PC-3 (cell line): ENCODE measurements at regions not wholly inside any gene's neighbourhood (a gene's known extent, or its start where the extent isn't known, plus 50 kb on each side); places are given as distances from the start of the nearest gene placed in this dataset.
A peak's percentile ranks its signal among the peaks of the same experiment; 100 is the strongest.

Experiments
- ATAC-seq: fragments of 200-7000 bp; cut with Tn5 transposase; 2 replicates; pipeline ENCODE4 v1.9.1; 2020; ENCODE audit warnings: mild to moderate bottlenecking, moderate library complexity
- BruUV-seq: library from RNA; stranded (reverse); fragments of 400-500 nt; replicated peaks from 2 replicates; lab custom pipeline; 2021; lab: Mats Ljungman, UMichigan
- CTCF ChIA-PET: fragments of 300-600 bp; sonication (Branson Sonifier 250); formaldehyde crosslinking; loops from one replicate; lab custom pipeline; 2022; ENCODE audit warnings: antibody characterized with exemption; lab: Charles Lee
- POLR2A ChIA-PET: fragments of 300-600 bp; sonication (Branson Sonifier 250); formaldehyde crosslinking; loops from one replicate; lab custom pipeline; 2022; ENCODE audit warnings: antibody characterized with exemption; ENCODE audit not compliant: unreplicated experiment; lab: Charles Lee
- DNase-seq: peaks from one replicate; pipeline ENCODE4 v3.0.0-alpha.2; 2015
- H2AFZ ChIP-seq: fragments of 300-600 bp; sonication (generic); 2 replicates; pipeline ENCODE4 v1.6.0; 2016; ENCODE audit warnings: antibody characterized with exemption, low read length
- H3F3A ChIP-seq: fragments of 300-600 bp; sonication (generic); one replicate; pipeline ENCODE4 v1.6.0; 2017; ENCODE audit warnings: antibody characterized with exemption, low read length, control low read depth, mild to moderate bottlenecking; ENCODE audit not compliant: unreplicated experiment
- H3K27ac ChIP-seq: fragments of 300-600 bp; sonication (generic); 2 replicates; pipeline ENCODE4 v1.5.1; 2016; ENCODE audit warnings: mild to moderate bottlenecking, low read length
- H3K27me3 ChIP-seq: fragments of 300-600 bp; sonication (generic); 2 replicates; pipeline ENCODE4 v1.6.1; 2016; ENCODE audit warnings: low read length, mixed read lengths
- H3K36me3 ChIP-seq: fragments of 300-600 bp; sonication (generic); 2 replicates; pipeline ENCODE4 v1.6.1; 2016; ENCODE audit warnings: low read depth, mixed run types, low read length, mixed read lengths
- H3K4me1 ChIP-seq: fragments of 300-600 bp; sonication (generic); 2 replicates; pipeline ENCODE4 v1.5.1; 2016; ENCODE audit warnings: low read length; ENCODE audit not compliant: insufficient read depth
- H3K4me2 ChIP-seq: fragments of 300-600 bp; sonication (generic); 2 replicates; pipeline ENCODE4 v1.6.0; 2016; ENCODE audit warnings: low read length
- H3K4me3 ChIP-seq: fragments of 300-600 bp; sonication (generic); 2 replicates; pipeline ENCODE4 v1.5.1; 2016; ENCODE audit warnings: mild to moderate bottlenecking, low read length, mixed read lengths
- H3K79me2 ChIP-seq: fragments of 300-600 bp; sonication (generic); 2 replicates; pipeline ENCODE4 v1.6.1; 2017; ENCODE audit warnings: low read length, mixed read lengths
- H3K9ac ChIP-seq: fragments of 300-600 bp; sonication (generic); 2 replicates; pipeline ENCODE4 v1.6.0; 2016; ENCODE audit warnings: mild to moderate bottlenecking, low read length
- H3K9me2 ChIP-seq: fragments of 300-600 bp; sonication (generic); replicated peaks from 2 replicates; pipeline ENCODE4 v1.6.1; 2016; ENCODE audit warnings: mixed run types, low read length, mixed read lengths
- H3K9me3 ChIP-seq: fragments of 300-600 bp; sonication (generic); 2 replicates; pipeline ENCODE4 v1.6.1; 2016; ENCODE audit warnings: low read length, mixed read lengths
- H4K20me1 ChIP-seq: fragments of 300-600 bp; sonication (generic); 2 replicates; pipeline ENCODE4 v1.6.1; 2016; ENCODE audit warnings: low read length, mixed read lengths
- CTCF ChIP-seq: fragments of 300-600 bp; sonication (generic); conservative IDR thresholded peaks from 2 replicates; pipeline ENCODE4 v1.5.1; 2017; ENCODE audit warnings: antibody characterized with exemption, low read depth, mild to moderate bottlenecking, low read length
- EZH2 ChIP-seq: fragments of 300-600 bp; sonication (generic); IDR thresholded peaks from one replicate; pipeline ENCODE4 v1.6.1; 2017; ENCODE audit warnings: antibody characterized with exemption, mild to moderate bottlenecking, low read length; ENCODE audit not compliant: unreplicated experiment
- EZH2phosphoT487 ChIP-seq: fragments of 300-600 bp; sonication (generic); IDR thresholded peaks from 2 replicates; pipeline ENCODE4 v1.6.1; 2018; ENCODE audit warnings: mild to moderate bottlenecking, antibody characterized with exemption, low read length, borderline replicate concordance
- intact Hi-C: fragments of 100-400 bp; cut with micrococcal nuclease; formaldehyde crosslinking; loops from 2 replicates; pipeline ENCODE4 v1.9.0; 2023

- Histone ChIP-seq H3F3A (peaks cover 6% of the 10 kb centered on the region), H3K36me3 (no peaks in the 10 kb centered on the region), H3K79me2 (no peaks in the 10 kb centered on the region), H3K27ac (no peak overlapping the region), H3K4me1 (peaks cover 48% of the 10 kb centered on the region), H3K9me3 (no peaks in the 10 kb centered on the region), H2AFZ (no peak overlapping the region), H3K4me3 (no peak overlapping the region), H4K20me1 (no peaks in the 10 kb centered on the region), H3K9me2 (no peaks in the 10 kb centered on the region), H3K4me2 (no peak overlapping the region), H3K9ac (no peak overlapping the region), H3K27me3 (no peaks in the 10 kb centered on the region)
- intact Hi-C loops = no loop called here
- POLR2A ChIA-PET = no interaction called here
- ATAC-seq (no peak), DNase-seq (no peak)
- CTCF ChIA-PET = no interaction called here
- no TSS peak for BruUV-seq
- TF ChIP-seq EZH2phosphoT487 (no peak), EZH2 (no peak), CTCF (no peak)
These were observed 56.4 kb upstream of the STK38L start for GRCh38 chr12:27187697-27188096.

- Histone ChIP-seq H3K27me3 (no peaks in the 10 kb centered on the region), H3K9me3 (no peaks in the 10 kb centered on the region), H3F3A (peaks cover 6% of the 10 kb centered on the region), H3K4me1 (peaks cover 47% of the 10 kb centered on the region), H3K36me3 (no peaks in the 10 kb centered on the region), H4K20me1 (no peaks in the 10 kb centered on the region), H3K27ac (peak overlapping the region; percentile 70), H3K79me2 (no peaks in the 10 kb centered on the region), H3K9me2 (no peaks in the 10 kb centered on the region), H2AFZ (peak overlapping the region; percentile 12; the same call in 1 of the 2 replicates), H3K4me2 (peak overlapping the region; percentile 60), H3K4me3 (peak overlapping the region; percentile 25; the same call in 1 of the 2 replicates), H3K9ac (peak overlapping the region; percentile 1; the same call in 1 of the 2 replicates)
- ChIA-PET CTCF (interaction anchor here (0.8 to 0.9 kb wide), 2 partner anchors 49 to 116 kb away, joined by 3 to 4 read pairs; no protein-coding TSS in a partner anchor), POLR2A (interaction anchor here (0.5 to 0.7 kb wide), 4 partner anchors 23 to 1155 kb away, joined by 3 to 5 read pairs (median 3); no protein-coding TSS in a partner anchor)
- peak; percentile 94 for DNase-seq
- peak; percentile 74 for ATAC-seq
- TF ChIP-seq CTCF (no peak), EZH2 (no peak), EZH2phosphoT487 (no peak)
- intact Hi-C loops = loop anchor here (1.0 to 5.0 kb wide), 6 partner anchors 10 to 115 kb away; partner anchors contain the start of gene STK38L
- BruUV-seq = no TSS peak
These were observed 53.3 kb upstream of the STK38L start for GRCh38 chr12:27190761-27191160.

GRCh38 chr12:27191531-27191930 is 52.6 kb upstream of the STK38L start:
- ATAC-seq = no peak
- ChIA-PET POLR2A (interaction anchor here (0.5 to 0.6 kb wide), 2 partner anchors 22 to 115 kb away, joined by 3 read pairs; no protein-coding TSS in a partner anchor), CTCF (no interaction called here)
- Histone ChIP-seq H3K9me3 (no peaks in the 10 kb centered on the region), H3K9me2 (no peaks in the 10 kb centered on the region), H3K4me1 (peaks cover 40% of the 10 kb centered on the region), H3F3A (peaks cover 6% of the 10 kb centered on the region), H3K27ac (peak overlapping the region; percentile 70), H3K27me3 (no peaks in the 10 kb centered on the region), H3K9ac (0 out of 2 replicates have a peak overlapping the region, but pooled peaks have one; percentile 1), H2AFZ (peak overlapping the region; percentile 12; the same call in 1 of the 2 replicates), H3K4me2 (peak overlapping the region; percentile 60), H4K20me1 (no peaks in the 10 kb centered on the region), H3K79me2 (no peaks in the 10 kb centered on the region), H3K4me3 (peak overlapping the region; percentile 25; the same call in 1 of the 2 replicates), H3K36me3 (no peaks in the 10 kb centered on the region)
- intact Hi-C loops = loop anchor here (2.0 to 5.0 kb wide), 3 partner anchors 49 to 69 kb away; partner anchors contain the start of gene STK38L
- TF ChIP-seq EZH2phosphoT487 (no peak), CTCF (no peak), EZH2 (no peak)
- DNase-seq = no peak
- BruUV-seq = no TSS peak
